ENCODE measurements at regions not wholly inside any gene's neighbourhood (a gene's known extent, or its start where the extent isn't known, plus 50 kb on each side); places are given as distances from the start of the nearest gene placed in this dataset.

DNA sequence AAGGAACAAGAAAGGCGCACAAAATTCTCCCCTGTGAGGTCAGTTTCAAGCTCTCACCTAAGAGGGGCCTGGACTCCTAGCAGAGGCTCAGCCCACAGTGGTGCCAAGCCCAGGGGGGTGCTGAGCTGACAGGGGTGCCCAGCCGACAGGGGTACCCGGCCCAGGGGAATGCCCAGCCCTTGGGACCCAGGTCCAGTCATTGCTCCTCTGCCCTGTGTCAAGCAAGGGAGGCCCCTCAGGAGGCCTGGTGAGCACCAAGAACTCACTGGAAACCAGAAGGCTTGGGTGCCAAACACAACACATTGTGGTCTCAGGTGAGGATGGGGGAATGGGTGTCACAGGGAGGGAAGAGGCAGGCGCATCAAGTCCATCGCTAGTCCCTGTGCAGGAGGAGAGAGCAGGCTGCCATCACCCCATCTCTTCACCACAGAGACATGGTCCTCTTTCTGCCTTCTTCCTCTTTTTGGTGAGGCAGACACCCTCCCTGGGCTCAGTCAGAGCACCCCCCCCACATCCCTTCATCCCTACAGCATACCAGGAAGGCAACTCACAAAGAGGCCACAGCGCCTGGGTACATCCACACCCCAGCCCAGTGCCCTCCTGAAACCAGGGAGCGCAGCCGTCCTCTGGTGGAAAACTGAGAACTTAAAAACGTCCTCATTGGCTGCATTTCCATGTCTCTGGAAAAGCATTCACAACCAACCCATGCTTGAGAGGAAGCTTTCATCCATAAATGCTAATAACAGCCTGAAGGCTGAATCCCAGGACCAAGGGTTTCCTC, 111.3 kb downstream of the BANF2 start:
- no peak for DNase-seq

DNA sequence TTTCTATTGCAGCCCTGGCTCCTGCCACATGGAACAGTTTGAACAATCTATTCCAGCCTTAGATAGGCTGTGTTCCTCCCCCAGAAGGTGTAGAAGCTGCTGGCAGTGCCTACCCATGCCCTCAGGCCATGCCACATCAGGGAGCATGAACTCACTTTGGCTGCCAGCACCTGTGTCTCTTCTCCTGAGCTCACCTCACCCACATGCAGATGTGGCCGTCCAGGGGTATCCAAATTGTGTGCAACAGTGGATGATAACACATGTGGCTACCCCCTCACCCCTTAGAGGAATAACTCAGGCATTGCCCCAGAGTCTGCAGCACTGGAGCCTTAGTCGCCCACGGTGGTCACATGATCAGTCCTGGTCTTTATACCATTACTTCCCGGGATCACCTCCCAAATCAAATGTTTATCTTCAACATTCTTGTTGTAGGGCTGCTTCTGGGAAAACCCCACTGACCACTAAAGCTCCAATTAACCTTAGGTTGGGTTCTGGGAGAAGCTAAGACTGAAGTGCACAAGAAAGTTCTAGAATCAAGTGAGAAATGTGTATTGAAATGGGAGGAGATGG, 110.4 kb downstream of the BANF2 start:
- DNase-seq = no peak

DNA sequence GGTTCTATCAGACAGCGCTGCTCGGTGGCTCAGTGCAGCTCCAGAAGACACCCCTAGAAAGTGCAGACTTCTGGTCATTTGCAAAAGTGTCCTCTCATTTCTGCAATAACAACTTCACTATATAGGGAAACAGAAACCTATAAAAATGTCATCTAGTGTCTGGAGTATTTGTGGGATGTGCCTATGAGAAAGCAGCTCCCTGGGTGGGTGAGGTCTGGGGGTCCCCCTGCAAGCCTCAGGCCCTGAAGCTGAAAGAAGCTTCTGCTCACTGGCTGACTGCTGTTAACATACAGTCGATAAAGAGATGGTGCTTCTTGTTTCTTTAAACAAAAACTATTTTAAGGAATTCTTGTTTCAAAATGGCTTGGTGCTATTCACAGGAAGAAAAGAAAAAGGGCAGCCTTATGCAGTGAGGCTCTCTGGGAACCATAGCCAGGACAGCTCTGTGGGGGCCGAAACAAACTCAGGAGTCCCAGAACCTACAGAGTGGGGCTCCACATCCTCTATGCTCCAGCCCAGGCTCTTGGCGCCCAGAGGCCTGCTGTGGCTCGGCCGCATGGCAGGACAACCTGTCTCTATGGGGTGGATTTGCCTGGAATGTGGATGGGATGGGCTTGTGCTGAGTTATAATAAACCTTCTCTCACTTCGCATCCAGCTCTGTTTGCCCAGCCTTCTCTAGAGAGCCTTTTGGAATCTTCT, 109.7 kb downstream of the BANF2 start:
- no peak for DNase-seq

DNA sequence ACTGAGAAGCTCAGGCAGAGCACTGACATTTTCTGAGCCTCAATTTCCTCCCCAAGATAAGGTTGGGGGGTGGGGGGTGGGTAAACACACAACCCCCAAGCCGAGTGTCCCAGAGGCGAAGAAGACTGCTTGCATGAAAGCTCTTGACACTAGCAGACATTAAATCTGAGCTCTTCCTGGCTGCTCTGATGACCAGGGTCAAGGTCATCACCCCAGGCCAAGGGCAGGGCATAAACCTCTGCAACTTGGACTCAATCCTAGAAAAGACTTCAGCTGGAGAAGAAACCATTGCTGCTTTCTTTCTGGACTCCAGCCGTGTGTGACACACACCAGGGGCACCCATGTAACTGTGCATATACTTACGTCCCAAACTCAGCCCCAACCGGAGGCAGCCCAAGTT, 109.0 kb downstream of the BANF2 start:
- no peak for DNase-seq

DNA sequence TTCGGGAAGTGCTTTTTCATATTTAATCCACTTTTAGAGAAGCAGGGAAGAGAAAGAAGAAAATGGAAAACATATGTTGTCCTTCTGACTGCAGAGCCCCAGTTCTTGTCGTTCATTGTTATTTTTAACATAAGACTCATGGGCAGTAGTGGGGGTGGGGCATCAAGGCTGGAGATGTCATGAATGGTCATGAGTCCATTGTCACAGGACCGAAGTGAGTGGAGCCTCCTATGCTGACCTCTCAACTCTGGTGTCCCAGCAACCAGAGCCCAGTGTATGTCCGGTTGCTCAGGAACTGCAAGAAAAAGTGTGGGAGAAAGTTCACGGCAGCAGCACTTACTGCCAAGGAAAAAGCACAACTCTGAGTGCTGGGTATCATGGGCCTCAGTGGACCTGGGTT, 108.6 kb downstream of the BANF2 start:
- no peak for DNase-seq

DNA sequence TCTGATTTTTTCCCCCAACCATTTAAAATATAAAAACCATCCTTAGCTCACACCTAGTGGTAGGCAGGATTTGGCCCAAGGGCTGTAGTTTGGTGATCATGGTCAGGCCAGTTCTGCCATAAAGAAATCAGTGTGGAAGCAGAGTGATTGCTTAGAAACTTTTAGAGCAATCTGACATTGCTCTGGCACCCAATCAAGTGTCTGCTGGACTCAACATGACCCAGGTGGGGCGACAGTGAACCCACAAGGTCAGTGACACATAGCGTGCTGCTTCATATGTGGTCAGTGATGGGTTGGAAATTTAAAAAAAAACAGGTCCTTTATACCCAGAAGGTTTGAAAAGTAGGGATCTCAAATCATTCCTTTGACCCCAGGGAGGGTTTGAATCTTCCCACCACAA, 107.9 kb downstream of the BANF2 start:
- no peak for DNase-seq

DNA sequence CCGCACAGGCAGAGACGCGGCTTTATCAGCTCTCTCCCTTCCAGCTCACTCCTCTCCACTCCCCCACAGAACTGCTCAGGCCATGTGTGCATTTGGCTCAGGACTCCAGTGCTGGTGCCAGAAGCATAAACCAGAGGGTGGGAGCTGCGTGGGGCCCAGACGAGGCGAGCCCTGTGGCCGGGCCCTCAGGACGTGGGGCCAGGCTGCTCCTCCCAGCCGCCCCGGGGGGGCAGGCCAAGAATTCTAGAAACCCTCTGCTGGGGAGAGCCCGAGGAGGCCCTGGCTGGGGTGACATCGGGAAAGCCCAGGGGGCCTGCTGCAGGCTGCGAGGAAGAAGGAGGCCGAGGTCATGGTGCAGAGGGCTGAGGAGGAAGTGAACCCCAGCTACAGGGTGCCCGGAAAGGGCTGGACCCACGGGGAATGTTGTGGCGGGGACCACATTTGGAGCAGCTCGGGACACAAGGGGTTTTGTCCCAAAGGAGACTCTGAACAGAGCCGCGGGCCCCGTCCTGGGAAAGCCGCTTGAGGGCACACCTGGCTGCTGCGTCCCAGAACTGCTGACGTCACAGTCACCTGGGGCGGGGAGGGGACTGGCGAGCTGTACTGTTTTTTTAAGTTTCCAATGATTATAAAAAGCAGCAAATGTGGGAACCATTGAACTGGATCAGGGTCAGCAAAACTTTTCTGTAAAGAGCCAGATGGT, 107.1 kb downstream of the BANF2 start:
- DNase-seq = no peak

DNA sequence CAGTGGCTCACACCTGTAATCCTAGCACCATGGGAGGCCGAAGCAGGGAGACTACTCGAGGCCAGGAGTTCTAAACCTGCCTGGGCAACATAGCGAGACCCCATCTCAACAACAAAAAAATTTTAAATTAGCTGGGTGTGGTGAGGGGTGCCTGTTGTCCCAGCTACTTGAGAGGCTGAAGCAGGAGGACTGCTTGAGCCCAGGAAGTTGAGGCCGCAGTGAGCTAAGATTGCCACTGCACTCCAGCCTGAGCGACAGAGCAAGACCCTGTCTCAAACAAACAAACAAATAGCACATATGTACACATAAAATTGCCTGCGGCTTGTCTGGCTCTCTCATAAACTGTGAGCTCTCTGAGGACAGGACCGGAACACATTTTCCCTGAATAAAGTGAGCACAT, 106.3 kb downstream of the BANF2 start:
- no peak for DNase-seq

DNA sequence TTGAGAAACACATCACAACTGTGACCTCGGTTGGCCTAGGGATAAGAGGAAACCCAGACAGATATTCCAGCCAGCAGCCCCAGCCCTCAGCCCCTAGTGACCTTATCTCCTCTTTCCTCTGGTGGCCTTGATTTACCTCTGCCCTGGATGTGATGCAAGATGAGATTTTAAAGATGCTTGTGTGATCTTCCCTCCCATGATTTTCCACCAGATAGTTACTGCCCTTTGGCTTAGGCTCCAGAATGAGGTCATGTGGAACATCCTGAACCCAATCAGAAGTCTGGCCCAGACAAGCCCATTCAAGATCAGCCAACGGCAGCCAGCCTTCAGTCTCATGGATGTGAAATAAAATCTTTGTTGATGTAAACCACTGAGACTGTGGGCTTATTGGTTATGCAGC, 104.0 kb downstream of the BANF2 start:
- no peak for DNase-seq

DNA sequence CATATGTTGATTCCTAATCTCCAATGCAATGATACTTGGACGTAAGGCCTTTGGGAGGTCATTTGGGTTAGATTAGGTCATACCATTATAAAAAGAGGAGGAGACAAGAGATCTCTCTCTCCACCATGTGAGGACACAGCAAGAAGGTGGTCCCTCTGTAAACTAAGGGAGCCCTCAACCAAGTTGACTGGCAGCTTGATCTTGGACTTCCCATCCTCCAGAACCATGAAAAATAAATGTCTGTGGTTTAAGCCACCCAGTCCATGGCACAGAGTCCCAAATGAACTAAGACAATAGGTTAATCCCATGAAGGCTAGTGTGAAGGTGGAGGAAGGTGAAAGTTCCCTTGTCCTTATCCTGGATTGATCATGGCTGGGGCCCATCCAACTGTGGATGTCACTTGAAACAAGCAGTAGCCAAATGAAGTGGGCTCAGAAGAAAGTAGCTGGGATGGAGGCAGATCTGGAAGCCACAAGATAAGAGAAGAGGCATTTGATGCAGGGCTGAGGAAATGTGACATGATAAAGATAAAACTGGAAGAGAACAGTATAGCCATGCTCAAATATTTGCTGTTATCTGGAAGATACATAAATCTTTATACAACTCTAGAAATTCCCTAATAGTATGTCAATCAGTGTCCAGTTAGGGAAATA, 99.9 kb downstream of the BANF2 start:
- DNase-seq = no peak

DNA sequence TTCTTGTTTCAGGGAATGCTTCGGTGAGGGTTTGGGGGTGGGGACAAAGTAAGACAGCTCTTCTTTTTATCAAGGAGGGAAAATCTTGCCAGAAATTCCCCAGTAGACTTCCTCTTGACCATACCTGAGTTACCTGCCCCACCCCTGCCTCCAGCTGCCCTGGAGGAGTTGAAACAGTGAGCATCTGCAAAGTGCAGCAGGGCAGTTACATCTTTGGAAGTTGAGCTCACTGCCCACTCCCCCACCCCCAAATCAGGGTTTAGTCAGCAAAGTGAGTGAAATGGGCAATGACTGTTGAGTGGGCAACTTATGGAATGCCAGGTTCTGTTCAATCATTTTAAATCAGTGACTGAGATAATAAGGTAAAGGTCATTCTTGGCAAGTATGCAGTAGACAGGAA, 98.8 kb downstream of the BANF2 start:
- DNase-seq = no peak

DNA sequence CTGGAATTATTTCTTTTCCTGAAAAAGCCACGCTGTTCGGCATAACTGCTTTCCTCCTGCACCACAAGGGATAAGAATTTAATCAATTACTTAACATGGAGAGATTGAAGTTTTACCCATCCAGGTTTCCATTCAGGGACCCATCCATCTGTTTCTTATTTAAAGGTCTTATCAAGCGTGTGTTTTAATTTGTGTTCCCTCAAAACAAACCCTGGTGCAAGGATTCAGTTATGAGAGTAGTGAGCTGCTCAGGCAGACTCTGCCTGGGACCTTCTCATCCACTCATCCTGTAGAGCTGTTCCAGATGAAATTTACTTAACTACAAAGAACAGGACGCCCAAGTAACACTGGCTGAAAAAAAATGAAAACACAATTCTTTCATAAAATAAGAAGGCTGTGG, 97.8 kb downstream of the BANF2 start:
- DNase-seq = no peak

DNA sequence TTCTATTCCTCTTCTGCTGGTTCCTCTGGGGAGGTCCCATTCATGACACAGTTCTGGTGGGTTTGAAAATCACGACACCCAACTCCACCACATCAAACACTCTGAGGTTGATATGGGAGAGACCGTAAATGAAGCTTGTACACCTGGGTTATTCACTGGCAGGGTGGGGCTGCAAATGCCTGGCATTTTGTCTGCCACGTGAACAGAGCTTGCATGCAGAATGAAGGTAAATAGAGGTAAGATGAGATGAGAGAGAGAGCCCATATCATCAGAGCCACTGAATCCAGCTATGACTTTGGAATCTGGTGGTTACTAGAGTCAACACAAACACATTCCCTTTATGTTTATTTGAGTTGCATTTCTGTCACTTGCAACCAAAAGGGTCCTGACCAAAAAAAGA, 97.4 kb downstream of the BANF2 start:
- DNase-seq = no peak

DNA sequence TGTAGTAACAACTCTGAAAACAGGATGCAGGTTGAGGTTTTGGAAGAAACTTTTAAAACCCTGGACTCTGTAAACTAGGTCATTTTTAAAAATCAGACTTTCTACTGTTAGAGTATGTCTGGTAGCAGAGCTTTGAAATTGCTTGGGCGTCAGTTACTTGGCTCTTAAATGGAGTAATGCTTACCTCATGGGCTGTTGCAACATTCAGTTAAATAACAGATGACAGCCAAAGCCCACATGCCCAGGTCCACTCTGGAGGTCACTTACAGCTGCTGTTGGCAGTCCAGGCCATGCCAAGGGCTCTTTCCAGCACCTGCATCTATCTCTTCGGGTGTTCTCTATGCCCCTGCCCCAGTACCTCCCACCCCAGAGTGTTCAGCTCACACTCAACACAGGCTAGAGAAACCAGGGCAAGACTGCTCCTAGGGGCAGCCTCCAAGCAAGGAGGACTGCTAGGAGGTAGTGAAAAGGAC, 96.4 kb downstream of the BANF2 start:
- no peak for DNase-seq

DNA sequence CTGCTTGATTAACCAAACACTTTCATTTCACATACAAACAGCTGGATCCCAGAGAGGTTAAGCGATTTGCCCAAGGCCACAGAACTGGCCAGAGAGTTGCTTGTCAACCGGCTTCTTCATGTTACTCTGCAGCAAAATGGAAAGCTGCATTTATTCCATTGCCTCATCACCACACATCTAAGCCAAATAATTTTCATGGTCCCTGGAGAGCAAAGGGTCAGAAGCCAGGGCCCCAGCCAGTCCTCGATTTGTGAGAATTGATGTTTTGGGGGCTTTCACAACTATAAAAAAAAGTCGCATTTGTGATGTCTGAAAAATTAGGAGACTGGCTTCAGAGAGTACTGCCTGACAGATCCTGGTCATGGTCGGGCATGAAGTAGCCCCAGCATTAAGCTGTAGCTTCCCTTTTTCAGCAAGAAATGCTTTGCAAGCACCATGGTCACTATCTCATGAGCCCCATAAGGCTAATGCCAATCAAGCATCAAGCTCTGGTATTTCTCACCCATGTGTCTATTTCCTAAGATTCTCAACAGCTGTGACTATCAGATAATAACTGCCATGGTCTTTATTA, 95.8 kb downstream of the BANF2 start:
- no peak for DNase-seq

DNA sequence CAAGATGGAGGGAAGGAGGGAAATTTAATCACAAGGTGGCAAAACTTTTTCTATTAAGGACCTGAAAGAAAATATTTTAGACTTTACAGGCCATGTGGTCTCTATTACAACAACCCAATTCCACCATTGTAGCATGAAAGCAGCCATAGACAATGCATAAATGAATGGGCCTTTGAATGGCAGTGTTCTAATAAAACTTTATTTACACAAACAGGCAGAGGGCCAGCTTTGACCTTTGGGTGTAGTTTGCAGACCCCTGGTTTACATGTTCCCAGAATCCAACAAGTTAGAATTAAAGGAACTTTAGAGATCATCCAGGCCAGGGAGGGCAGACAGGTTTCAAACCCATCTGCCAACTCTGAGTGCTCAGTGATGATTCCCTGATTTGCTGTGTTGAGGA, 95.2 kb downstream of the BANF2 start:
- no peak for DNase-seq

DNA sequence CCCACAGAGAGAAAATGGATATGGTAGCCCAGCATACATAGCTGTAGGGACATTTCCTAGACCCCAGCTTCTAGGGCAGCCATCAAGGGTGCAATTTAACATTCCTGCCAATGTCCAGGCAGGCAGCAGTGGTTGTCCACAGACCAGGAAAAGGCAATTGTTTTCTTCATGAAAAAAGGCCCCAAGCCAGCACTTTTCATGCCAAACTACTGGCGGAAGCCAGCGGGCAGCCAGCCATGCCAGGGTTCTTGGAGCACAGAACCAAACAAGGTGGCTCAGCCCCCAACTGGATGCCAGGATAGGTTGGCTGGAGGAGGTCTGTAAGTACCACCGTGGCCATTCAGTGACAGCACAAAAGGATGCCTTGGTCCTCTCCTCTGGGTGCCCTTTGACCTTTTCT, 94.6 kb downstream of the BANF2 start:
- DNase-seq = no peak

DNA sequence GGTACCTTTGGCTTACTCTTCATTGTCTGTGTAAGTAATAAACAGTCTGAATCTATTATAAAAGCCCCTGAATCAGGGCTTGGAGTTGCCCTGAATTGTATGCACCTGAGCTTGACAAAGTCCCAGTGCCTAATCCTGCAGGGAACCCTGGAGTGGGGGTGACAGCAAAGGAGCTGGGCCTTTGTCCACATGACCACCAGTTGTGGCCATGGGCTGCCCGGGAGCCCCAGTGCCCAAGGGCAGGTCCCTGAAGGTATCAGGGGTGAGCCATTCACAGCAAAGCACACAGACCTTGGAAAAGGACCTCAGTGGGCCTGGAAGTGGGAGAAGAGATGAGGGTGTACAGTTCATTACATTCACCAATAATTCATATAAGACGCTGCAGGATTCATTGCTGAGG, 94.2 kb downstream of the BANF2 start:
- DNase-seq = no peak

DNA sequence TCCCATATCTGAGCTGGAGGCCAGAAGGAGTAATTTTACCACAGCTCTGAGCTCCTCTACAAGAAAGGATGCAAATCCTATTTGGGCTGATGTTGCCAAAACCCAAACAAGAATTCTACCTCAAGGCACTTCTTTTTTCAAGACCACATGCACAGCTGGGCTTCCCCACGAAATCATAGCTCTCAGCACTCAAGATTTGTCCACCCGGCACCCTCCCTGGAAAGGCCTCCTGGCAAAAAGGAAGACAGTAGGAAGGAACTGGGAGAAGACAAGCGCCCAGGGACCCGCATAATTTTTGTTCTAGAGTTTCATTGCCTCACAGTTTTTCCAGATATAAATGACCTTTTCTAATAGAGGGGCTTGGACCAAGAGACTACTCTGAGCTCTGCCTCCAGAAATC, 90.5 kb downstream of the BANF2 start:
- no peak for DNase-seq

DNA sequence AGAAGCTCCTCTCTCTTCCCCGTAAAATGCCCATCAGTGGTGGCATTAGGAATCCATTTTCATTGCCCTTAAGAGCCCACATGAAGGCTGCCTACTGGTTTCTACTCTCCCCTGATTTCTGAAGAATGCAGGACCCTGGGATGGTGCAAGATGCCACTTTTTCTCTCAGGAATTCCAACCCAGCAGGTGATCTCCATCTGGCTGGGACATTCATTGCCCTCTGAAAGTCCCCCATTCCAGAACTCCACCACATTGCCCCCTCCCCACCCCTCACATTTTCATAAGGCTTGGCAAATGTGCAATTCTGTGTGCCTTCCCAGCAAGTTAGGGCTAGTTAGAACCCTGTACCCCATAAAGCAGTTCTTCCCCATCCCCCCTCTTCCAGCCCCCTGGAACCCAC, 88.0 kb downstream of the BANF2 start:
- no peak for DNase-seq

DNA sequence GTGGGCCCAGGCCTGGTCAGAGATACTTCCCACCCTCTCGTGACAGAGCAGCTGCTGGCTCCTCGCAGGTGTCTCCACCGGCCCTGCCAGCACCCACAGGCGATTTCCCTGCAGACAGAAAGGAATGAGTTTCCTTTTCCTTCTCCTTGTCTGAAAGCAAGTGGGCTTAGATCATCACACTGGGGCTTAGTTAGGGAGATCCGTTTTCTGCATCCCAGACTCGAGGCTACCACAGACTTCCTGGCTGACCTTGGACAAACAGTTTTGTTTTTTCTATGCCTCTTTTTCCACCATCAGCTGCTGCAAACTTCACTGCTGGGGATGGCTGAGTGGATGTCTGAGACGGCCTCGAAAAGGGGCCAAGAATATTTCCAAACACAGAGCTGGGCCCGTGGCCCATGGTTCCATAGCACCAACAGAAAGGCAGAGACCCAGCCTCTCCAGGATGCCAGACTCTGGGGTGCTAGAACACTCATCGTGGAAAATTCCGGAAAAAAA, 86.5 kb downstream of the BANF2 start:
- DNase-seq = no peak

Data from GOT3 (cell line).